BE2C (cell line): ENCODE measurements at regions not wholly inside any gene's neighbourhood (a gene's known extent, or its start where the extent isn't known, plus 50 kb on each side); places are given as distances from the start of the nearest gene placed in this dataset.

Experiments used
- DNase-seq: peaks from one replicate; pipeline ENCODE4 v3.0.0-alpha.2; 2020
- H3K27me3 ChIP-seq: fragments of 250-450 bp; sonication (Bioruptor Pico); 2 replicates; pipeline ENCODE4 v1.5.1; 2020; ENCODE audit warnings: mild to moderate bottlenecking
- H3K36me3 ChIP-seq: fragments of 250-450 bp; sonication (Bioruptor Pico); 2 replicates; pipeline ENCODE4 v1.5.1; 2020; ENCODE audit warnings: mild to moderate bottlenecking
- H3K4me1 ChIP-seq: fragments of 250-450 bp; sonication (Bioruptor Pico); 2 replicates; pipeline ENCODE4 v1.5.1; 2020
- H3K4me3 ChIP-seq: 2 replicates; pipeline ENCODE4 v1.5.1; 2011; ENCODE audit warnings: low read depth, low read length
- H3K9me3 ChIP-seq: fragments of 250-450 bp; sonication (Bioruptor Pico); 2 replicates; pipeline ENCODE4 v1.5.1; 2020
- TF ChIP-seq, protein P1 (sequence below): IDR thresholded peaks from 2 replicates; pipeline ENCODE4 v1.5.1; 2012; ENCODE audit warnings: mild to moderate bottlenecking, low read depth, low read length

GRCh38 chr6:119845161-119845560 is 495.6 kb upstream of the MAN1A1 start:
- H3K4me1 ChIP-seq: no peaks in the 10 kb centered on the region
- no peaks in the 10 kb centered on the region for H3K36me3 ChIP-seq
- TF ChIP-seq, protein P1, sequence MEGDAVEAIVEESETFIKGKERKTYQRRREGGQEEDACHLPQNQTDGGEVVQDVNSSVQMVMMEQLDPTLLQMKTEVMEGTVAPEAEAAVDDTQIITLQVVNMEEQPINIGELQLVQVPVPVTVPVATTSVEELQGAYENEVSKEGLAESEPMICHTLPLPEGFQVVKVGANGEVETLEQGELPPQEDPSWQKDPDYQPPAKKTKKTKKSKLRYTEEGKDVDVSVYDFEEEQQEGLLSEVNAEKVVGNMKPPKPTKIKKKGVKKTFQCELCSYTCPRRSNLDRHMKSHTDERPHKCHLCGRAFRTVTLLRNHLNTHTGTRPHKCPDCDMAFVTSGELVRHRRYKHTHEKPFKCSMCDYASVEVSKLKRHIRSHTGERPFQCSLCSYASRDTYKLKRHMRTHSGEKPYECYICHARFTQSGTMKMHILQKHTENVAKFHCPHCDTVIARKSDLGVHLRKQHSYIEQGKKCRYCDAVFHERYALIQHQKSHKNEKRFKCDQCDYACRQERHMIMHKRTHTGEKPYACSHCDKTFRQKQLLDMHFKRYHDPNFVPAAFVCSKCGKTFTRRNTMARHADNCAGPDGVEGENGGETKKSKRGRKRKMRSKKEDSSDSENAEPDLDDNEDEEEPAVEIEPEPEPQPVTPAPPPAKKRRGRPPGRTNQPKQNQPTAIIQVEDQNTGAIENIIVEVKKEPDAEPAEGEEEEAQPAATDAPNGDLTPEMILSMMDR: no peak
- no peaks in the 10 kb centered on the region for H3K9me3 ChIP-seq
- no peak overlapping the region for H3K4me3 ChIP-seq
- DNase-seq: no peak
- H3K27me3 ChIP-seq: no peaks in the 10 kb centered on the region

- H3K4me1 ChIP-seq: no peaks in the 10 kb centered on the region
- no peak overlapping the region for H3K4me3 ChIP-seq
- peak; percentile 32 for DNase-seq
- H3K36me3 ChIP-seq: no peaks in the 10 kb centered on the region
- no peaks in the 10 kb centered on the region for H3K9me3 ChIP-seq
- TF ChIP-seq, protein P1: no peak
- H3K27me3 ChIP-seq: no peaks in the 10 kb centered on the region
These were observed 494.8 kb upstream of the MAN1A1 start for GRCh38 chr6:119844387-119844786.

GRCh38 chr6:119842191-119842590 is 492.6 kb upstream of the MAN1A1 start:
- no peak for DNase-seq
- Histone ChIP-seq H3K4me3 (no peak overlapping the region), H3K9me3 (no peaks in the 10 kb centered on the region)

DNA sequence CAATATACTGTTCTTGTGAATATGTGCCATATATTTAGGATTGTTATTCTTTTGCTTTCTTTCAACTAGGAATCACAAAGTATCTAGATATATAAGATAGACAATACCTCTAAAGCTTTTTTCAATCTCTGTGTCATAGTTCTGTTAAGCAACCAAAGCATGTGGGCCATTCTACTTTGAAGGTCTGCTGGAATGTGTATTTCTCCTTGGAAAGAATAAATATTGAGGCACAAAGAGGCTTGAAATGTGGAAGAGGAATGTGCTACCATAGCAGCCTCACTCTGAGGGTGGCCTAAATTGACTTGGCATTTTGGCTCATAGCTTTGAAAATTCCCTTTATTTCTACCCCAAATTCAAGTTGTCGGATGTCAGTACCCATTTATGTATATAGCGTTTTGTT is 488.5 kb upstream of the MAN1A1 start:
- H3K27me3 ChIP-seq: no peaks in the 10 kb centered on the region
- TF ChIP-seq, protein P1: no peak
- H3K9me3 ChIP-seq: no peaks in the 10 kb centered on the region
- H3K4me1 ChIP-seq: no peaks in the 10 kb centered on the region
- no peaks in the 10 kb centered on the region for H3K36me3 ChIP-seq
- DNase-seq: no peak
- no peak overlapping the region for H3K4me3 ChIP-seq

More at GRCh38 chr6:119842191-119842590, 492.6 kb upstream of the MAN1A1 start:
- Histone ChIP-seq H3K27me3 (no peaks in the 10 kb centered on the region), H3K36me3 (no peaks in the 10 kb centered on the region), H3K4me1 (no peaks in the 10 kb centered on the region)
- TF ChIP-seq, protein P1: no peak

- H3K36me3 ChIP-seq: no peaks in the 10 kb centered on the region
- no peaks in the 10 kb centered on the region for H3K27me3 ChIP-seq
- no peaks in the 10 kb centered on the region for H3K4me1 ChIP-seq
- H3K4me3 ChIP-seq: no peak overlapping the region
- TF ChIP-seq, protein P1: no peak
- H3K9me3 ChIP-seq: no peaks in the 10 kb centered on the region
- no peak for DNase-seq
These were observed 484.9 kb upstream of the MAN1A1 start for GRCh38 chr6:119834418-119834817.

GRCh38 chr6:119832411-119832810 is 482.9 kb upstream of the MAN1A1 start:
- TF ChIP-seq, protein P1: no peak
- no peaks in the 10 kb centered on the region for H3K9me3 ChIP-seq

More at GRCh38 chr6:119832411-119832810, 482.9 kb upstream of the MAN1A1 start:
- DNase-seq: no peak
- Histone ChIP-seq H3K4me3 (no peak overlapping the region), H3K27me3 (no peaks in the 10 kb centered on the region), H3K36me3 (no peaks in the 10 kb centered on the region), H3K4me1 (no peaks in the 10 kb centered on the region)
